Pancreas (tissue), 10 donors: ENCODE measurements at regions not wholly inside any gene's neighbourhood (a gene's known extent, or its start where the extent isn't known, plus 50 kb on each side); places are given as distances from the start of the nearest gene placed in this dataset.

Experiments
- ATAC-seq, 4 donors: fragments of 200-7000 bp; cut with Tn5 transposase; one replicate each; pipeline versions ENCODE4 v1.8.0 to v1.9.1; 2020; ENCODE audit warnings: mild to moderate bottlenecking in 4 of 4, moderate library complexity in 4 of 4
- DNase-seq, 6 donors: peaks; one replicate each; pipeline ENCODE4 v3.0.0-alpha.2; 2020
- FAIRE-seq: peaks from 2 replicates; lab custom pipeline; 2012; peaks lifted over from hg19 to GRCh38; lab: Jason Lieb, UNC
- H3K27ac ChIP-seq, 4 donors: fragments of 200-600 bp; sonication (generic); 1 replicate in 3 of 4; 2 replicates in 1 of 4; pipeline versions ENCODE4 v1.5.0 to v1.8.0; 2020
- H3K27me3 ChIP-seq, 4 donors: fragments of 200-600 bp; one replicate each; pipeline ENCODE4 v1.8.0; 2021
- H3K36me3 ChIP-seq, 3 donors: fragments of 200-600 bp; sonication (generic) in 1 of 3; one replicate each; pipeline versions ENCODE4 v1.5.0 to v1.8.0; 2020 to 2021
- H3K4me1 ChIP-seq, 3 donors: fragments of 200-600 bp; one replicate each; pipeline ENCODE4 v1.8.0; 2021
- H3K4me3 ChIP-seq, 4 donors: fragments of 200-600 bp; sonication (generic) in 2 of 4; one replicate each; pipeline versions ENCODE4 v1.5.0 to v1.8.0; 2020 to 2021
- H3K9me3 ChIP-seq, 4 donors: fragments of 200-600 bp; one replicate each; pipeline ENCODE4 v1.8.0; 2021
- CTCF ChIP-seq, 4 donors: fragments of 200-600 bp; sonication (generic) in 3 of 4; IDR thresholded peaks; one replicate each; pipeline versions ENCODE4 v1.5.0 to v1.8.0; 2021; ENCODE audit warnings: antibody characterized with exemption in 4 of 4
- WGBS, 2 donors: extraction: QIAGEN DNeasy Blood & Tissue Kit; methylation state at CpG; one replicate each; pipeline ENCODE4 v1.1.7; 2013; 5-methylcytosine and 5-hydroxymethylcytosine counted together
- intact Hi-C, 3 donors: fragments of 100-400 bp; cut with DNase I; formaldehyde crosslinking; loops; one replicate each; pipeline versions ENCODE4 v1.11.1 to v1.14.2; 2022
- donor health status: healthy with polysubstance abuse.
- donor health status: DM: no; HTN: no; CAD: no; lungs with moderate emphysema.
- donor health status: DM: no; HTN: no; CAD: no.
- donor health status: control.
- donor health status: control.
- donor health status: Bipolar disorder and iron deficiency.
- donor health status: DM: yes; HTN: yes; CAD: no.
- donor health status: DM: no; HTN: no; CAD: no.
- donor health status: DM: no; HTN: no; CAD: no.
- donor health status: DM: yes; HTN: yes; CAD: no.

- FAIRE-seq (no peak), DNase-seq (no peak), ATAC-seq (peak in 1 of 4 donors; percentile 28)
- no peaks in the 10 kb centered on the region for H3K27me3 ChIP-seq
- H3K9me3 ChIP-seq: no peaks in the 10 kb centered on the region
- TF ChIP-seq CTCF (IDR thresholded peaks at IDR 0.05): no peak
- H3K4me3 ChIP-seq: no peak overlapping the region
- intact Hi-C loops: no loop called here
- peaks cover 0 to 4% (median 0%) of the 10 kb centered on the region in 3 donors for H3K4me1 ChIP-seq
- H3K36me3 ChIP-seq: no peaks in the 10 kb centered on the region
- WGBS, 2 donors: 86 to 94% methylated on average over 4 of the region's 4 CpGs
- no peak overlapping the region for H3K27ac ChIP-seq
These were observed 88.2 kb upstream of the OR9Q1 start for GRCh38 chr11:57935402-57936049.

GRCh38 chr11:57936050-57936418, 87.6 kb upstream of the OR9Q1 start:
- no peaks in the 10 kb centered on the region for H3K9me3 ChIP-seq
- peak in 1 of 4 donors; percentile 42 for ATAC-seq
- no peak overlapping the region for H3K27ac ChIP-seq
- H3K4me1 ChIP-seq: peaks cover 0 to 4% (median 0%) of the 10 kb centered on the region in 3 donors
- FAIRE-seq: no peak
- no peak for DNase-seq
- 14 to 26% methylated on average over 1 of the region's 1 CpG for WGBS, 2 donors
- H3K36me3 ChIP-seq: no peaks in the 10 kb centered on the region
- H3K4me3 ChIP-seq: no peak overlapping the region
- no peaks in the 10 kb centered on the region for H3K27me3 ChIP-seq
- intact Hi-C loops: no loop called here
- TF ChIP-seq CTCF (IDR thresholded peaks at IDR 0.05): no peak

- TF ChIP-seq CTCF (IDR thresholded peaks at IDR 0.05): no peak
- no peaks in the 10 kb centered on the region for H3K9me3 ChIP-seq
- no peaks in the 10 kb centered on the region for H3K27me3 ChIP-seq
- H3K27ac ChIP-seq: no peak overlapping the region
- no peak for ATAC-seq
- no peak for FAIRE-seq
- no peak overlapping the region for H3K4me3 ChIP-seq
- H3K4me1 ChIP-seq: peaks cover 0 to 4% (median 0%) of the 10 kb centered on the region in 3 donors
- intact Hi-C loops: no loop called here
- H3K36me3 ChIP-seq: no peaks in the 10 kb centered on the region
- WGBS, 2 donors: 53 to 68% methylated on average over 3 of the region's 3 CpGs
- DNase-seq: no peak
These were observed 86.2 kb upstream of the OR9Q1 start for GRCh38 chr11:57937431-57937830.

- H3K27ac ChIP-seq: no peak overlapping the region
- H3K9me3 ChIP-seq: no peaks in the 10 kb centered on the region
- H3K27me3 ChIP-seq: no peaks in the 10 kb centered on the region
- peaks cover 0 to 4% (median 0%) of the 10 kb centered on the region in 3 donors for H3K4me1 ChIP-seq
- TF ChIP-seq CTCF (IDR thresholded peaks at IDR 0.05): no peak
- ATAC-seq (peak in 2 of 4 donors; percentile 56 to 61), FAIRE-seq (no peak), DNase-seq (no peak)
- 53 to 63% methylated on average over 3 of the region's 3 CpGs for WGBS, 2 donors
- no peak overlapping the region for H3K4me3 ChIP-seq
- no peaks in the 10 kb centered on the region for H3K36me3 ChIP-seq
- intact Hi-C loops: no loop called here
These were observed 85.3 kb upstream of the OR9Q1 start for GRCh38 chr11:57938351-57938750.

GRCh38 chr11:57940044-57940756, 83.5 kb upstream of the OR9Q1 start:
- intact Hi-C loops: no loop called here
- H3K4me1 ChIP-seq: peaks cover 0 to 4% (median 0%) of the 10 kb centered on the region in 3 donors
- no peak for FAIRE-seq
- DNase-seq: no peak
- H3K4me3 ChIP-seq: no peak overlapping the region
- no peaks in the 10 kb centered on the region for H3K36me3 ChIP-seq
- H3K27me3 ChIP-seq: no peaks in the 10 kb centered on the region
- WGBS, 2 donors: 72 to 77% methylated on average over 4 of the region's 4 CpGs
- no peak overlapping the region for H3K27ac ChIP-seq
- no peak for ATAC-seq
- no peak for TF ChIP-seq CTCF (IDR thresholded peaks at IDR 0.05)
- H3K9me3 ChIP-seq: no peaks in the 10 kb centered on the region
